ENCODE measurements at regions not wholly inside any gene's neighbourhood (a gene's known extent, or its start where the extent isn't known, plus 50 kb on each side); places are given as distances from the start of the nearest gene placed in this dataset.

DNA sequence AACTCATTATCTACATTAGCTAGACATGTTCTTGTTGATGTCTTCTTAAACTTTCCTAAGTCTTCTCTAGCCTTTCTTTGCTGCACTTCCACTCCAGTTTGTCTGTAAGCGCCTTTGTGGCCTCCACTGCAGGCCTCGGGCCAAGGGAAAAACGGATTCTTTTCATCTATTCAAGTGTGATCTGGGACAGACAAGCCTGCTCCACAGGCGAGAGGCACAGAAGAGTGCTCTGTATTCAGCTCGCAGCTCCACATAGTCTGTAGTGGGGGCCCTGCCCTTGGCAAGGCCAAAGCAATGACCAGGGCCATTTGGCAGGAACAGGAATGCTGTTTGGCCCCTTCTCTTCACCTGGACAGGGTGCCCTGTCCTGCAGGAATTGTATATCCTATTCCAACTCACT is 84.1 kb upstream of the BARX2 start (continued):
- TF ChIP-seq SMAD9 (CRISPR knock-in tag; IDR thresholded peaks at IDR 0.05) (no peak), MIXL1 (CRISPR knock-in tag; IDR thresholded peaks at IDR 0.05) (no peak), GTF2F1 (IDR thresholded peaks at IDR 0.05; ENCODE audit: low read length) (no peak), ZNF101 (CRISPR knock-in tag; IDR thresholded peaks at IDR 0.05; ENCODE audit: borderline replicate concordance, low read depth) (no peak), ZNF274 (CRISPR knock-in tag; IDR thresholded peaks at IDR 0.05) (no peak), GZF1 (CRISPR knock-in tag; IDR thresholded peaks at IDR 0.05) (no peak)

DNA sequence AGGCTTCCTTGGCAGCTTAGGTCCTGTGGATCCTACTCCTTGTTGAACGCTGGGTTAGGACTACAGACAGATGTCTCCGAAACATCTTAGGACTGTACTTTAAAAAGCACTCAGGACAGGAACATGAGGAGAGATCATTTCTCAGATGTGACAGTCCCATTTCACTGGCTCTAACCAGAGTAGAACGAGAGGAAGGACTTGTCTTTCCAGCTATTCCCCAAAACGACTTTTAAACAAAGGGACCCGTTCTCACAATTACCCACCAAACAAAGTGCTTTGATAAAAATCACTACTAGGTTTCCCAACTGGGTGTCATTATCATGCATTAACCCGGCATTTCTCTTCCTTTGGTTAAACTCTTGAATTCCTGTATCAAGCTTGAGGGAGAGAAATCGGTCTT is 84.7 kb upstream of the BARX2 start:
- H2AFZ ChIP-seq (ENCODE audit: low read length) = no peak overlapping the region
- no peak overlapping the region for H3K9ac ChIP-seq (ENCODE audit: insufficient read depth, low read depth, low read length)
- no peaks in the 10 kb centered on the region for H3K36me3 ChIP-seq (replicated peaks in 1 of 2; ENCODE audit: control insufficient read depth in 1 of 2, insufficient read depth in 2 of 2, low read length in 2 of 2)
- peaks cover 13% of the 10 kb centered on the region for H3K4me1 ChIP-seq (ENCODE audit: insufficient read depth, low read length)
- FAIRE-seq (no peak), DNase-seq (ENCODE audit: low spot score) (no peak), ATAC-seq (no peak)
- H3K9me3 ChIP-seq (ENCODE audit: low read length) = no peaks in the 10 kb centered on the region
- no peak overlapping the region for H3K4me2 ChIP-seq (ENCODE audit: low read depth, low read length)
- CTCF ChIA-PET (ENCODE audit: low intra/inter-chr PET ratio, low total read pairs) = no interaction called here
- in situ Hi-C loops (cut with HindIII; ENCODE audit: extremely low pct_ligation_motif_present, low pct_unique_long_range_greater_than_20kb) = no loop called here
- peaks cover 0 to 32% of the 10 kb centered on the region in 2 experiments; a peak in 3 of 5 replicates for H3K27me3 ChIP-seq (ENCODE audit: control insufficient read depth in 1 of 2, insufficient read depth in 2 of 2, low read length in 2 of 2)
- H4K20me1 ChIP-seq (ENCODE audit: insufficient read depth, low read length) = no peaks in the 10 kb centered on the region
- H3K27ac ChIP-seq (ENCODE audit: extremely low read length, insufficient read depth, low read length) = no peak overlapping the region
- no peak overlapping the region for H3K4me3 ChIP-seq (replicated peaks in 1 of 3; ENCODE audit: insufficient read depth in 1 of 3, low read depth in 2 of 3, low read length in 3 of 3)
- BruUV-seq (replicated peaks) = no TSS peak
- intact Hi-C loops (cut with micrococcal nuclease; ENCODE audit: unreplicated experiment) = no loop called here
- H3K79me2 ChIP-seq (ENCODE audit: insufficient read depth, low read length) = no peaks in the 10 kb centered on the region
- POLR2A ChIA-PET = no interaction called here
- WGBS (ENCODE audit: low lambda C conversion rate) = 47% methylated on average over 7 of the region's 7 CpGs
- no peak for TF ChIP-seq ZNF7 (CRISPR knock-in tag; IDR thresholded peaks at IDR 0.05)
- no peak for TF ChIP-seq GPN1 (CRISPR knock-in tag; IDR thresholded peaks at IDR 0.05; ENCODE audit: borderline replicate concordance)
- TF ChIP-seq ZNF878 (CRISPR knock-in tag; IDR thresholded peaks at IDR 0.05) = no peak
- TF ChIP-seq, protein P1, sequence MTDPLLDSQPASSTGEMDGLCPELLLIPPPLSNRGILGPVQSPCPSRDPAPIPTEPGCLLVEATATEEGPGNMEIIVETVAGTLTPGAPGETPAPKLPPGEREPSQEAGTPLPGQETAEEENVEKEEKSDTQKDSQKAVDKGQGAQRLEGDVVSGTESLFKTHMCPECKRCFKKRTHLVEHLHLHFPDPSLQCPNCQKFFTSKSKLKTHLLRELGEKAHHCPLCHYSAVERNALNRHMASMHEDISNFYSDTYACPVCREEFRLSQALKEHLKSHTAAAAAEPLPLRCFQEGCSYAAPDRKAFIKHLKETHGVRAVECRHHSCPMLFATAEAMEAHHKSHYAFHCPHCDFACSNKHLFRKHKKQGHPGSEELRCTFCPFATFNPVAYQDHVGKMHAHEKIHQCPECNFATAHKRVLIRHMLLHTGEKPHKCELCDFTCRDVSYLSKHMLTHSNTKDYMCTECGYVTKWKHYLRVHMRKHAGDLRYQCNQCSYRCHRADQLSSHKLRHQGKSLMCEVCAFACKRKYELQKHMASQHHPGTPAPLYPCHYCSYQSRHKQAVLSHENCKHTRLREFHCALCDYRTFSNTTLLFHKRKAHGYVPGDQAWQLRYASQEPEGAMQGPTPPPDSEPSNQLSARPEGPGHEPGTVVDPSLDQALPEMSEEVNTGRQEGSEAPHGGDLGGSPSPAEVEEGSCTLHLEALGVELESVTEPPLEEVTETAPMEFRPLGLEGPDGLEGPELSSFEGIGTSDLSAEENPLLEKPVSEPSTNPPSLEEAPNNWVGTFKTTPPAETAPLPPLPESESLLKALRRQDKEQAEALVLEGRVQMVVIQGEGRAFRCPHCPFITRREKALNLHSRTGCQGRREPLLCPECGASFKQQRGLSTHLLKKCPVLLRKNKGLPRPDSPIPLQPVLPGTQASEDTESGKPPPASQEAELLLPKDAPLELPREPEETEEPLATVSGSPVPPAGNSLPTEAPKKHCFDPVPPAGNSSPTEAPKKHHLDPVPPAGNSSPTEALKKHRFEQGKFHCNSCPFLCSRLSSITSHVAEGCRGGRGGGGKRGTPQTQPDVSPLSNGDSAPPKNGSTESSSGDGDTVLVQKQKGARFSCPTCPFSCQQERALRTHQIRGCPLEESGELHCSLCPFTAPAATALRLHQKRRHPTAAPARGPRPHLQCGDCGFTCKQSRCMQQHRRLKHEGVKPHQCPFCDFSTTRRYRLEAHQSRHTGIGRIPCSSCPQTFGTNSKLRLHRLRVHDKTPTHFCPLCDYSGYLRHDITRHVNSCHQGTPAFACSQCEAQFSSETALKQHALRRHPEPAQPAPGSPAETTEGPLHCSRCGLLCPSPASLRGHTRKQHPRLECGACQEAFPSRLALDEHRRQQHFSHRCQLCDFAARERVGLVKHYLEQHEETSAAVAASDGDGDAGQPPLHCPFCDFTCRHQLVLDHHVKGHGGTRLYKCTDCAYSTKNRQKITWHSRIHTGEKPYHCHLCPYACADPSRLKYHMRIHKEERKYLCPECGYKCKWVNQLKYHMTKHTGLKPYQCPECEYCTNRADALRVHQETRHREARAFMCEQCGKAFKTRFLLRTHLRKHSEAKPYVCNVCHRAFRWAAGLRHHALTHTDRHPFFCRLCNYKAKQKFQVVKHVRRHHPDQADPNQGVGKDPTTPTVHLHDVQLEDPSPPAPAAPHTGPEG (CRISPR knock-in tag; IDR thresholded peaks at IDR 0.05) = no peak
- no peak for TF ChIP-seq MTA3 (CRISPR knock-in tag; IDR thresholded peaks at IDR 0.05)
- no peak for TF ChIP-seq ZFP62 (CRISPR knock-in tag; IDR thresholded peaks at IDR 0.05)
- TF ChIP-seq RFXANK (CRISPR knock-in tag; IDR thresholded peaks at IDR 0.05) = no peak
- TF ChIP-seq ZNF629 (CRISPR knock-in tag; conservative IDR thresholded peaks at IDR 0.05) = no peak
- TF ChIP-seq, protein P2, sequence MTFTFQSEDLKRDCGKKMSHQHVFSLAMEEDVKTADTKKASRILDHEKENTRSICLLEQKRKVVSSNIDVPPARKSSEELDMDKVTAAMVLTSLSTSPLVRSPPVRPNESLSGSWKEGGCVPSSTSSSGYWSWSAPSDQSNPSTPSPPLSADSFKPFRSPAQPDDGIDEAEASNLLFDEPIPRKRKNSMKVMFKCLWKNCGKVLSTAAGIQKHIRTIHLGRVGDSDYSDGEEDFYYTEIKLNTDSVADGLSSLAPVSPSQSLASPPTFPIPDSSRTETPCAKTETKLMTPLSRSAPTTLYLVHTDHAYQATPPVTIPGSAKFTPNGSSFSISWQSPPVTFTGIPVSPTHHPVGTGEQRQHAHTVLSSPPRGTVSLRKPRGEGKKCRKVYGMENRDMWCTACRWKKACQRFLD (CRISPR knock-in tag; IDR thresholded peaks at IDR 0.05; ENCODE audit: borderline replicate concordance) = no peak
- no peak for TF ChIP-seq ZNF337 (CRISPR knock-in tag; IDR thresholded peaks at IDR 0.05; ENCODE audit: borderline replicate concordance, low read depth)

Data from HepG2 (cell line).